H9 (cell line): ENCODE measurements at regions not wholly inside any gene's neighbourhood (a gene's known extent, or its start where the extent isn't known, plus 50 kb on each side); places are given as distances from the start of the nearest gene placed in this dataset.

Experiments
- DNase-seq: peaks from one replicate; pipeline ENCODE4 v3.0.0-alpha.2; 2017
- H2AFZ ChIP-seq: one replicate; pipeline ENCODE4 v1.6.1; 2013; ENCODE audit warnings: mild to moderate bottlenecking, low read length, control low read depth, moderate library complexity
- H2AK5ac ChIP-seq: 2 replicates; pipeline ENCODE4 v1.6.1; 2013; ENCODE audit warnings: low read length, control low read depth, mixed read lengths; ENCODE audit not compliant: insufficient read length
- H2BK120ac ChIP-seq: one replicate; pipeline ENCODE4 v1.6.1; 2013; ENCODE audit warnings: low read depth, mild to moderate bottlenecking, low read length, control low read depth, inconsistent platforms; ENCODE audit not compliant: poor library complexity, severe bottlenecking
- H2BK12ac ChIP-seq: 2 replicates; pipeline ENCODE4 v1.6.1; 2013; ENCODE audit warnings: low read length, control low read depth, mixed read lengths, low read depth; ENCODE audit not compliant: insufficient read length
- H2BK15ac ChIP-seq: 2 replicates; pipeline ENCODE4 v1.6.1; 2013; ENCODE audit warnings: low read depth, low read length, control low read depth
- H2BK20ac ChIP-seq: one replicate; pipeline ENCODE4 v1.6.1; 2013; ENCODE audit warnings: low read depth, mild to moderate bottlenecking, low read length, control low read depth, inconsistent platforms; ENCODE audit not compliant: poor library complexity, severe bottlenecking
- H2BK5ac ChIP-seq: 2 replicates; pipeline ENCODE4 v1.6.1; 2013; ENCODE audit warnings: low read length, control low read depth, mixed read lengths; ENCODE audit not compliant: insufficient read length
- H3K14ac ChIP-seq: 2 replicates; pipeline ENCODE4 v1.6.1; 2013; ENCODE audit warnings: low read length, control low read depth; ENCODE audit not compliant: insufficient read depth
- H3K18ac ChIP-seq: 2 replicates; pipeline ENCODE4 v1.6.1; 2013; ENCODE audit warnings: low read depth, mild to moderate bottlenecking, mixed read lengths, low read length, control low read depth; ENCODE audit not compliant: insufficient read length
- H3K23ac ChIP-seq: 2 replicates; pipeline ENCODE4 v1.6.1; 2013; ENCODE audit warnings: low read length, control low read depth, mixed read lengths, low read depth; ENCODE audit not compliant: insufficient read length
- H3K23me2 ChIP-seq: 2 replicates; pipeline ENCODE4 v1.6.1; 2013; ENCODE audit warnings: low read depth, mild to moderate bottlenecking, mixed read lengths, low read length, control low read depth; ENCODE audit not compliant: insufficient read length, poor library complexity, severe bottlenecking
- H3K27ac ChIP-seq: 2 replicates; pipeline ENCODE4 v1.5.1; 2013; ENCODE audit warnings: low read length, control low read depth, mixed read lengths, low read depth; ENCODE audit not compliant: insufficient read length
- H3K27me3 ChIP-seq: 2 replicates; pipeline ENCODE4 v1.6.1; 2013; ENCODE audit warnings: low read length, control low read depth, inconsistent platforms; ENCODE audit not compliant: insufficient read depth
- H3K4ac ChIP-seq: 2 replicates; pipeline ENCODE4 v1.6.1; 2013; ENCODE audit warnings: low read depth, mild to moderate bottlenecking, control low read depth, inconsistent platforms, low read length, moderate library complexity
- H3K4me1 ChIP-seq: 2 replicates; pipeline ENCODE4 v1.6.1; 2013; ENCODE audit warnings: low read length, control low read depth, inconsistent platforms; ENCODE audit not compliant: insufficient read depth
- H3K4me2 ChIP-seq: 2 replicates; pipeline ENCODE4 v1.6.1; 2013; ENCODE audit warnings: low read length, control low read depth, mixed read lengths; ENCODE audit not compliant: insufficient read length, insufficient read depth
- H3K56ac ChIP-seq: 2 replicates; pipeline ENCODE4 v1.6.1; 2013; ENCODE audit warnings: low read depth, mild to moderate bottlenecking, mixed read lengths, low read length, control low read depth; ENCODE audit not compliant: insufficient read length
- H3K79me1 ChIP-seq: 2 replicates; pipeline ENCODE4 v1.6.1; 2013; ENCODE audit warnings: low read depth, mild to moderate bottlenecking, moderate library complexity, low read length, control low read depth, inconsistent platforms; ENCODE audit not compliant: insufficient read depth, poor library complexity, severe bottlenecking
- H3K79me2 ChIP-seq: 2 replicates; pipeline ENCODE4 v1.6.1; 2013; ENCODE audit warnings: low read length, control low read depth, inconsistent platforms; ENCODE audit not compliant: insufficient read depth
- H3K9ac ChIP-seq: 2 replicates; pipeline ENCODE4 v1.6.1; 2013; ENCODE audit warnings: low read length, control low read depth, mixed read lengths; ENCODE audit not compliant: insufficient read length; ENCODE audit errors: extremely low read depth
- H3K9me3 ChIP-seq: one replicate; pipeline ENCODE4 v1.6.1; 2013; ENCODE audit warnings: low read depth, low read length, inconsistent platforms; ENCODE audit not compliant: control insufficient read depth
- H3T11ph ChIP-seq: one replicate; pipeline ENCODE4 v1.6.1; 2013; ENCODE audit warnings: mild to moderate bottlenecking, low read length, control low read depth, inconsistent platforms
- H4K20me1 ChIP-seq: one replicate; pipeline ENCODE4 v1.6.1; 2013; ENCODE audit not compliant: control insufficient read depth, insufficient read length, insufficient read depth
- H4K5ac ChIP-seq: 2 replicates; pipeline ENCODE4 v1.6.1; 2013; ENCODE audit warnings: low read depth, mild to moderate bottlenecking, mixed read lengths, low read length, control low read depth; ENCODE audit not compliant: insufficient read length
- H4K8ac ChIP-seq: replicated peaks from 2 replicates; pipeline ENCODE4 v1.6.1; 2013; ENCODE audit warnings: low read length, control low read depth, mixed read lengths, low read depth; ENCODE audit not compliant: insufficient read length
- H4K91ac ChIP-seq: 2 replicates; pipeline ENCODE4 v1.6.1; 2013; ENCODE audit warnings: low read depth, mild to moderate bottlenecking, moderate library complexity, mixed read lengths, low read length, control low read depth; ENCODE audit not compliant: insufficient read length
- H3K27ac Mint-ChIP-seq, 3 experiments: 2 replicates in 2 of 3; 3 replicates in 1 of 3; pipeline ENCODE4 v1.8.0; 2020 to 2021; ENCODE audit warnings: mixed read lengths in 3 of 3, mild to moderate bottlenecking in 1 of 3, moderate library complexity in 1 of 3
- H3K27me3 Mint-ChIP-seq: 2 replicates; pipeline ENCODE4 v1.8.0; 2021; ENCODE audit warnings: low read depth, mild to moderate bottlenecking, moderate library complexity, mixed read lengths
- H3K36me3 Mint-ChIP-seq, 3 experiments: 2 replicates in 2 of 3; 3 replicates in 1 of 3; pipeline ENCODE4 v1.8.0; 2020 to 2021; ENCODE audit warnings: low read depth in 3 of 3, mixed read lengths in 3 of 3; ENCODE audit not compliant: insufficient read depth in 1 of 3
- H3K4me1 Mint-ChIP-seq, 2 experiments: 2 replicates each; pipeline ENCODE4 v1.8.0; 2020; ENCODE audit warnings: mixed read lengths in 2 of 2
- H3K4me3 Mint-ChIP-seq, 2 experiments: 2 replicates in 1 of 2; 3 replicates in 1 of 2; pipeline ENCODE4 v1.8.0; 2020 to 2021; ENCODE audit warnings: mild to moderate bottlenecking in 2 of 2, mixed read lengths in 2 of 2, moderate library complexity in 1 of 2
- H3K9me3 Mint-ChIP-seq, 2 experiments: 2 replicates in 1 of 2; 3 replicates in 1 of 2; pipeline ENCODE4 v1.8.0; 2020; ENCODE audit warnings: mild to moderate bottlenecking in 2 of 2, mixed read lengths in 2 of 2, moderate library complexity in 1 of 2
- CTCF ChIP-seq: fragments of 200-600 bp; sonication (generic); conservative IDR thresholded peaks from 3 replicates; pipeline ENCODE4 v1.8.0; 2021; ENCODE audit warnings: antibody characterized with exemption, mild to moderate bottlenecking
- WGBS: extraction: QIAGEN DNeasy Blood & Tissue Kit; methylation state at CpG from one replicate; pipeline ENCODE4 v1.1.7; 2013; ENCODE audit warnings: missing lambda C conversion rate, low lambda C conversion rate, mixed read lengths; ENCODE audit not compliant: insufficient read length; ENCODE audit errors: extremely low coverage; 5-methylcytosine and 5-hydroxymethylcytosine counted together

- Histone ChIP-seq H2AFZ (no peak overlapping the region), H2BK12ac (no peak overlapping the region), H3K9ac (no peak overlapping the region), H3K14ac (no peak overlapping the region), H3K79me2 (no peaks in the 10 kb centered on the region), H2BK15ac (no peak overlapping the region), H3T11ph (no peak overlapping the region), H2BK5ac (no peak overlapping the region), H4K8ac (no peak overlapping the region), H3K27ac (no peak overlapping the region), H3K4me1 (no peaks in the 10 kb centered on the region), H3K23me2 (no peaks in the 10 kb centered on the region), H2BK120ac (no peak overlapping the region), H3K9me3 (no peaks in the 10 kb centered on the region), H2BK20ac (no peak overlapping the region), H3K4ac (no peak overlapping the region), H3K18ac (no peak overlapping the region), H4K5ac (no peak overlapping the region), H3K23ac (no peak overlapping the region), H3K4me2 (no peak overlapping the region), H4K20me1 (no peaks in the 10 kb centered on the region), H2AK5ac (no peak overlapping the region), H3K79me1 (no peaks in the 10 kb centered on the region), H3K27me3 (no peaks in the 10 kb centered on the region), H3K56ac (no peak overlapping the region), H4K91ac (no peak overlapping the region)
- no peak overlapping the region for H3K4me3 Mint-ChIP-seq
- H3K9me3 Mint-ChIP-seq: peaks cover 7 to 12% of the 10 kb centered on the region in 2 experiments
- peaks cover 0 to 4% of the 10 kb centered on the region in 2 experiments; a peak in 1 of 4 replicates for H3K4me1 Mint-ChIP-seq
- H3K27ac Mint-ChIP-seq: no peak overlapping the region
- H3K36me3 Mint-ChIP-seq: peaks cover 0 to 10% (median 3%) of the 10 kb centered on the region in 3 experiments; a peak in 3 of 7 replicates
- H3K27me3 Mint-ChIP-seq: peaks cover 10% of the 10 kb centered on the region
- TF ChIP-seq CTCF: no peak
- WGBS: no CpG with 5 or more reads among the region's 2 CpGs
- no peak for DNase-seq
Measured at GRCh38 chr5:36765876-36766275, 110.7 kb upstream of the NIPBL start.
